ENCODE measurements at regions not wholly inside any gene's neighbourhood (a gene's known extent, or its start where the extent isn't known, plus 50 kb on each side); places are given as distances from the start of the nearest gene placed in this dataset.

- intact Hi-C loops (cut with micrococcal nuclease; ENCODE audit: unreplicated experiment): no loop called here
- Histone ChIP-seq H3K27ac (no peak overlapping the region), H2AFZ (no peak overlapping the region), H3K9me3 (ENCODE audit: insufficient read depth, low read depth) (no peaks in the 10 kb centered on the region), H3K9me2 (ENCODE audit: insufficient read depth) (no peaks in the 10 kb centered on the region; the same call in 1 of the 2 replicates), H3K4me1 (replicated peaks; ENCODE audit: insufficient read depth) (no peaks in the 10 kb centered on the region), H3K4me2 (no peak overlapping the region), H4K20me1 (ENCODE audit: insufficient read depth) (no peaks in the 10 kb centered on the region), H3F3A (ENCODE audit: insufficient read depth, low read depth) (no peaks in the 10 kb centered on the region), H3K36me3 (ENCODE audit: low read depth) (no peaks in the 10 kb centered on the region), H3K4me3 (no peak overlapping the region), H3K79me2 (ENCODE audit: low read depth) (no peaks in the 10 kb centered on the region), H3K27me3 (ENCODE audit: insufficient read depth, low read depth) (no peaks in the 10 kb centered on the region)
- no peak for DNase-seq
- CTCF ChIA-PET: no interaction called here
- no TSS peak for BruUV-seq (replicated peaks)
- TF ChIP-seq EZH2 (IDR thresholded peaks at IDR 0.05; ENCODE audit: low read depth) (no peak), CTCF (conservative IDR thresholded peaks at IDR 0.05) (no peak)
- POLR2A ChIA-PET (ENCODE audit: unreplicated experiment): no interaction called here
Observed at GRCh38 chr9:29390859-29391258, 1817.6 kb upstream of the C9orf72 start.

GRCh38 chr9:29393064-29393463 lies 1819.8 kb upstream of the C9orf72 start:
- no peaks in the 10 kb centered on the region for H4K20me1 ChIP-seq (ENCODE audit: insufficient read depth)
- no TSS peak for BruUV-seq (replicated peaks)
- no peak overlapping the region for H3K27ac ChIP-seq
- H3F3A ChIP-seq (ENCODE audit: insufficient read depth, low read depth): no peaks in the 10 kb centered on the region
- DNase-seq: no peak
- H3K4me3 ChIP-seq: no peak overlapping the region
- ChIA-PET POLR2A (ENCODE audit: unreplicated experiment) (no interaction called here), CTCF (no interaction called here)
- intact Hi-C loops (cut with micrococcal nuclease; ENCODE audit: unreplicated experiment): no loop called here
- no peaks in the 10 kb centered on the region; the same call in 1 of the 2 replicates for H3K9me2 ChIP-seq (ENCODE audit: insufficient read depth)
- no peaks in the 10 kb centered on the region for H3K4me1 ChIP-seq (replicated peaks; ENCODE audit: insufficient read depth)
- H3K9me3 ChIP-seq (ENCODE audit: insufficient read depth, low read depth): no peaks in the 10 kb centered on the region
- no peaks in the 10 kb centered on the region for H3K79me2 ChIP-seq (ENCODE audit: low read depth)
- no peak for TF ChIP-seq CTCF (conservative IDR thresholded peaks at IDR 0.05)
- no peak for TF ChIP-seq EZH2 (IDR thresholded peaks at IDR 0.05; ENCODE audit: low read depth)
- H3K4me2 ChIP-seq: no peak overlapping the region
- no peaks in the 10 kb centered on the region for H3K36me3 ChIP-seq (ENCODE audit: low read depth)
- no peaks in the 10 kb centered on the region for H3K27me3 ChIP-seq (ENCODE audit: insufficient read depth, low read depth)
- H2AFZ ChIP-seq: no peak overlapping the region

GRCh38 chr9:29394855-29395254 lies 1821.6 kb upstream of the C9orf72 start:
- CTCF ChIA-PET: no interaction called here
- intact Hi-C loops (cut with micrococcal nuclease; ENCODE audit: unreplicated experiment): no loop called here
- H3K36me3 ChIP-seq (ENCODE audit: low read depth): no peaks in the 10 kb centered on the region

More at GRCh38 chr9:29394855-29395254, 1821.6 kb upstream of the C9orf72 start:
- Histone ChIP-seq H3K4me3 (no peak overlapping the region), H3K9me2 (ENCODE audit: insufficient read depth) (no peaks in the 10 kb centered on the region; the same call in 1 of the 2 replicates), H3K4me1 (replicated peaks; ENCODE audit: insufficient read depth) (no peaks in the 10 kb centered on the region), H3K79me2 (ENCODE audit: low read depth) (no peaks in the 10 kb centered on the region), H2AFZ (no peak overlapping the region), H3F3A (ENCODE audit: insufficient read depth, low read depth) (no peaks in the 10 kb centered on the region), H3K9me3 (ENCODE audit: insufficient read depth, low read depth) (no peaks in the 10 kb centered on the region), H3K27ac (no peak overlapping the region), H4K20me1 (ENCODE audit: insufficient read depth) (no peaks in the 10 kb centered on the region), H3K4me2 (no peak overlapping the region), H3K27me3 (ENCODE audit: insufficient read depth, low read depth) (no peaks in the 10 kb centered on the region)
- DNase-seq: no peak
- POLR2A ChIA-PET (ENCODE audit: unreplicated experiment): no interaction called here
- no TSS peak for BruUV-seq (replicated peaks)
- no peak for TF ChIP-seq CTCF (conservative IDR thresholded peaks at IDR 0.05)
- TF ChIP-seq EZH2 (IDR thresholded peaks at IDR 0.05; ENCODE audit: low read depth): no peak

Data from PC-9 (cell line).